Pulmonary artery endothelial cell (primary cell): ENCODE measurements at regions not wholly inside any gene's neighbourhood (a gene's known extent, or its start where the extent isn't known, plus 50 kb on each side); places are given as distances from the start of the nearest gene placed in this dataset.
"Not testable (repeated sequence)": the region's sequence is repeated elsewhere in the genome, so short reads cannot be mapped to it uniquely, and the experiment has no call there.

Experiments used
- DNase-seq: peaks from one replicate; pipeline ENCODE4 v3.0.0-alpha.2; 2011; ENCODE audit warnings: low read depth, low spot score

DNA sequence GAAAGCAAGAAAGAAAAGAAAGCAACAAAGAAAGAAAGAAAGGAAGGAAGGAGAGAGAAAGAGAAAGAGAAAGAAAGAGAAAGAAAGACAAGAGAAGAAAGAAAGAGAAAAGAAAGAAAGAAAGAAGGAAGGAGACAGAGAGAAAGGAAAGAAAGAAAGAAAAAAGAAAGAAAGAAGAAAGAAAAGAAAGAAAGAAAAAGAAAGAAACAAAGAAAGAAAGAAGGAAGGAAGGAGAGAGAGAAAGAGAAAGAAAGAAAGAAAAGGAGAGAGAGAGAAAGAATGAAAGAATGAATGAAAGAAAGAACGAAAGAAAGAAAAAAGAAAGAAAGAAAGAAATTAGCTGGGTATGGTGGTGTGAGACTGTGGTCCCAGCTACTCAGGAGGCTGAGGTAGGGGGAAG lies 400.1 kb upstream of the MDGA2 start:
- no peak for DNase-seq

DNA sequence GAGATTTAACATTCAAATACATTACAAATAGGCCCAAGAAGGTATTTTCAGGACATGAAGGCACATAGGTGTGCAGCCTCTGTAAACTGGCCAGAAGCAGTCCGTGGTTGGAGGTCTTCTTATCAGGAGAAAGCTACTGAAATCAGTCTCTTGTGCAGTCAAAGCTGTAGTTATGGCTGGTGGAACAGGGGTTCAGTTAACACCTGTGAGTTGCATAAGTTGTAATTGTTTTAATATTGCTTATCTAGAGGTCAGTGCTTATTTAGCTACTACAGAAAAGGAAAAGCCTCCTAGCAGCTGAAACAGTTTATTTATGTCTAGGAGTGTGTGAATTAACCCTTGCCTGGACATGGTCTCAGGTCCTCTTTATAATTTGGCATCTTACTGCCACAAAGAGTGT lies 377.6 kb upstream of the MDGA2 start:
- DNase-seq, result no peak

DNA sequence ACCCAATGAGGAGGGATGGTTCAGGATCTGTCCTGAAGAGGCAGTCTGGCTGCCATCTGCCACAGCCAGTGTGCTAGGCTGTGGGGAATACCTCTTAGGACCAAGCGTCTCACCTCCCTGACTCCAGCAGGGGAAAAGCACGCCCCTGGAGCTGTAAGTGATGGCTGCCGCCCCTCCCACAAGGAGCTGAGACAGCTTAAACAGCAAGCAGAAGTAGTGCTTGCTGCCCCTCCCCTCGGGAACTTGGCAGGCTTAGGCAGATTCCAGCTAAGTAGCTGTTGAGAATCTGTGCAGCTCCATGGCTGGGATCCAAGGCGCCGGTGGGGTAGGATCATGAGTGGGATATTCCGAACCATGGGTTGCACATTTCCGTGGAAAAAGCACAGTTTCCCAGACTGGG lies 360.4 kb upstream of the MDGA2 start:
- DNase-seq, result no peak

DNA sequence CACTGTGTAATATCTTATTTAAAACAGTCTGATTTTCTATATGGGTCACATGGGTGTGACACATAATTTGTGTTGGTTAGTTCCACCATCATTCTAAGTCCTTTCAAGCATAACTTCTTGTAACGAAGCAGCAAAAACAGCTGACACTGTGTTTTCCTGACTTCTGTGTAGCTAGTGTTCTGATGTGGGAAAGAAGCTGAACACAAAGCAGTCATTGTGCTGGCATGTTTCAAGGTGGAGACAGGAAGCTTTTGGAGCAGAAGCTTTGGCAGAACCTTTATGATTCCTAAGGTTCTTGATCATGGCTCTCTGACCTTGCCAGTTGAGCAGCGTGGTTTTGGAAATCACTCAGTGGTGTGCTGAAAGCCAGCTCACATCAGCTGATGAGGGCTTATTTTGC lies 351.7 kb upstream of the MDGA2 start:
- DNase-seq, result no peak

DNA sequence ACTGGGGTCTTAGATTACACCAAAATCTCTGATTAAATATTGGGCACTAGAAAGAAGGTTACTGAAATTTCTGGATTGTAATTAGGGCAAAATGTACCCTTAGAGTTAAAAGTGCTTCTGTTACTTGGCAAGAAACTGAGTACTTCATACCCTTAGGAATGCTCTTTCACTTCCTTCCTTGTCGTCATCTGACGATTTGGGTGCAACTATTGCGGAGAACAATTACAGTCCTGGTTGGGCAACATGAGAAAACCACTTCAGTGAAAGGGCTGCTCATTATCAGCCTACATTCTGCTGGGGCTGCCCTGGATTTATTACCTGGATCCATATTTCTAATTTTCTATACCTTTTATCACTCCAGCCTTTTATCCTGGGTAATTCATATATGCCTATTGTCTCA lies 348.5 kb upstream of the MDGA2 start:
- no peak for DNase-seq

DNA sequence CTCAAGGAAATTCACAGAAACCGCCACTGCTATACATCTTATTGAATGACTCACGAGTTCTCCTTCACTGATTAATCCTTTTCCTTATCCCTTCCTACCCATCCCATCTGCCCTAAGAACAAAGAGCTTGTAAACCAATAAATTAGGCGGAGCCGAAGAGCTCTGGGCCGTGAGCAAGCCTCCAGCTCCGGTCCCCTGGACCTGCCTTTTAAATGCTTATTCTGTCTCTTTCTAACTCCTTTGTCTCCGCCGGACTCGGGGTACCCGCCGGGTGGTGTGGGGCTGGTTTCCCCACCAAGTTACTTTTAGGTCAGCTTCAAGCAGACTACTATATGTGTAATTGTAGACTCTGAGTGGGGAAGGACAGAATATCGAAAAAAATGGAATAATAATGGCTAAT lies 336.1 kb upstream of the MDGA2 start:
- DNase-seq, result not testable (repeated sequence)

DNA sequence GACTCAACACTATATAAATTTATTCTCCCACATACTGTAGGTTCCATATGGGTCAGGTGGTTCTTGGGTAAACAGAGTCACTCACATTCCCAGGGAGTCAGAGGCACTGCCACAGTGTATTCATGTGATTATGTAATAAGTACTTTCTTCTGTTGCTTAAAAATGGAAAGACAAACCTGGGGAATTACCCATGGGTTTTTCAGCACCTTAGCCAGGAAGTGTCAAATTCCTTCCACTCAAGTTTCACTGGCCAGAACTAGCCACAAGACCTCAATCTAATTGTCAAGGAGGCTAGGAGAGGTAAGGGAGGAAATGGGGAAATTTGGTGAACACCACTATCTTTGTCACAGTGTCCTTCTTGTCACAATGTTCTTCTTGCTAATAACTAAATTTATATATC lies 333.2 kb upstream of the MDGA2 start:
- no peak for DNase-seq

DNA sequence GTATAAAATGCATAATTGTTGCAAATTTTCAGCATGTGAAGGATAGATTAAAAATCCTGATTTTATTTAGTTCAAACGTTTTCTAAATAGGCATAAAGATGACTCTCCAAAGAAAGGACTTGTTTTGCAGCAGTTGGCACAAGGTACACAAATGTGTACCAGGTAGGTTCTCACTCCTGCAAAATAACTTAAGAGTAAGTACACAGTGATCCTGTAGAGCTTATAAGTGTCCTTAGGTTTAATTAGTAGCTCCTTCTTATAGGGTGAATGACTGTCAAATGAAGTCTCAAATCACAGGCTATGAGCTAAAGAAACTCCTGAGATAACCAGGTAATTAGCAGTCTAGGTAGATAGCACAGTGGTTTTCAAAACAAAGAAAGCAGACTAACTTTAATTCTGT lies 330.6 kb upstream of the MDGA2 start:
- DNase-seq, result no peak

DNA sequence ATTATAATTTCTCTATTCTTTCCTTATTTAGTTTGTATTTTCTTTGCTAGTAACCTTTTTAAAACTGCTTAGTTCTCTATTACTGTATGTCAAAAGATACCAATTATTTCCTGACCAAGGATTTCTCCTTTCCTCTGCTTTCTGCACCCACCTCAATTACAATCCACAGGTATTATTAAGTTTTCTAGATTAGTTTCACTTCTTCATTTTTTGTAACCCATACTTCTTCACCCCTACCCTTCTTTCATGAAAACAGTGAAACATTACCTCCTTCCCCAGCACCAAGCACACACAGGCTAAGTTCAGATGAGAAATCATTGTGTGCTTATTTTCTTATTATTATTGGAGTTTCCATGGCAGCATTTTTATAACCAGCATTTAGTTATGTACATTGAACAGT lies 318.5 kb upstream of the MDGA2 start:
- DNase-seq, result no peak

DNA sequence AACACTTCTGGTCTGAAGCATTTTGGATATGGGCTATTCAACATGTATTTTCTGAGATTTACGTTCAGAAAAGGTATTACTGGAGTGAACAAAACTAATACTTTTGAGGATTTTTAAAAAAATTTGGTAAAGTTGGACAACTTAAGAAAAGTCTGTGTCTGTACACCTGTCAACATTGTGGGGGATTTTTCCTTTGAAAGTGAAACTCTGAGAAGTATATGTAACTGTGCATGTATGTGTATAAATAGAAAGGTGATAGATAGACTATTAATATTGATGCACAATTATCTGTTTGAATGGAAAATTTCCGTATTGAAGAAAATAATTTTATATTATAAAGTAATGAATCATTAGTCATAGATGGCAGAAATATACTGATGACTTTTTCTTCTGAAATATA lies 312.8 kb upstream of the MDGA2 start:
- DNase-seq, result no peak

DNA sequence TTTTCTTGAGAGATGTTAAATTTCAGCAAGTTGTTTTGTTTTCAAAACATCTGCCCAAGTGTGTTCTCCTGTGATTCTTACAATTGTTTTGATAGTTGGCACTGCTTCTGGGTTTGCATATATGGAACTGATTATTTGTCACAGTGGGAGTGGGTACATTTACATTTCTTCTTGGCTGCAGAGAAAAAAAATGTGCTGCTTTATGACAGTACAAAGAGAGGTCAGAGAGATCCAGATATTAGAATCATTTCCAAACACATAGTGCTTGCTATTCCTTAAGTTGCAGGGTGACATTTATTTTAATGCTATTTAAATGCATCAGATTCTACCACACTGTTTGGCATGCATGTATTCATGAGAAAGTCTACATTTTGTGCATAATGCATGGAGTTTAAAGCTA lies 303.5 kb upstream of the MDGA2 start:
- DNase-seq, result no peak

DNA sequence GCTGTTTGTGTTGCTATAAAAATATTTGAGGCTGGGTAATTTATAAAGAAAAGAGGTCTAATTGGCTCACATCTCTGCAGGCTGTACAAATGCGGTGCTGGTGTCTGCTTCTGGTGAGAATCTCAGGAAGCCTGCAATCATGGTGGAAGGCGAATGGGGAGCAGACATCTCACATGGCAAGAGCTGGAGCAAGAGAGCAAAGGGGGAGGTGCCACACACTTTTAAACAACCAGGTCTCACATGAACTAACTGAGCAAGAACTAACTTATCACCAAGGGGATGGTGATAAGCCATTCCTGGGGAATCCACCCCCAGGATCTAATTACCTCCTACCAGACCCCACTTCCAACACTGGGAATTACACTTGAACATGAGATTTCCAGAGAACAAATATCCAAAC lies 300.7 kb upstream of the MDGA2 start:
- DNase-seq, result no peak

DNA sequence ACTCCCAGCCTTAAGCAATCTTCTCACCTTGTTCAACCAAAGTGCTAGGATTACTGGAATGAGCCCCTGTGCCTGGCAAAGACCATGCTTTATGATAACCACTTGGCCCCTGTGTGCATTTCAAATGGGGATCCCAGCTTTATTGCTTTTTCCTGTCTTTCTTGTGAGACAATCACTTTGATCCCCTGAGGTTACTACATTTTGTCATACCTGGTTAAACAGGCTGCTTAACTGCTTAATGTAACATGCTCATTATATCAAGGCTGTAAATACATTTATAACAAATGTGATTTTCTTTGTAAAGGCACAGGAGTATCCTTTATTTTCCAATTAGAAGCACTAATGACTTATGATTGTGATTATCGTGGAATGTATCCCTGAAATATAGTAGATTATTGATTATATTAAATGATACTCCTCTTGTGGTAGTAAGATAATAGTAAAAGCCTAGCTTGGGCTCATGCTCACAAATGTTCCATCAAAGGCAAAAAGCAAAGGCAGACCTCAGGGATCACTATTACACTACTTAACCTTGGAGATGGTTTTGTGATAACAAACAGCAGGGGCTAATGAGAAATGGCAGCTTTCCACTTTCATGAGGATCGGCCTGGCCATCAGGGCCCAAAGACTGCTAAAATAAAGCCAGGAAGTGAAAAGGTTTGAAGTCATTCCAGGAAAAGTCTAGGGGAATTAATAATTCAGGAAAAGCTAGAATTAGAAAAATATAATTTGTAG lies 290.8 kb upstream of the MDGA2 start:
- DNase-seq, result no peak

DNA sequence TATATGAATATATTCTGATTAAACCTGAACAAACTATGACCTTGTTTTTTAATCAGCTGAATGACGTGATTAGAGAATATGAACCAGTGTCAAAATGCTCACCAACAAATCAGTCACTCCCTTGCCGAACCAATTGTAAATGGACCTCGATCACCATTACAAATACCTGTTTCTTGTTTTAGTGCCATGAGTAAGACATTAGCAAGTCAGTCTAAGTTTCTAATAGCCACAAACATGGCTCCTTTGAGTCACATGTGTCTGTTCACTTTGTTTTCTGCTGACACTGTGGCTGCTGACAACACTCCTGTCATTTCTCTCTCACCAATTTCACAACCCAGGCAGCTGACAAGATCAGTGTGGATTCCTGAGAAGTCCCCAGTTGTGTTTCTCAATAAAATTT lies 286.2 kb upstream of the MDGA2 start:
- no peak for DNase-seq

DNA sequence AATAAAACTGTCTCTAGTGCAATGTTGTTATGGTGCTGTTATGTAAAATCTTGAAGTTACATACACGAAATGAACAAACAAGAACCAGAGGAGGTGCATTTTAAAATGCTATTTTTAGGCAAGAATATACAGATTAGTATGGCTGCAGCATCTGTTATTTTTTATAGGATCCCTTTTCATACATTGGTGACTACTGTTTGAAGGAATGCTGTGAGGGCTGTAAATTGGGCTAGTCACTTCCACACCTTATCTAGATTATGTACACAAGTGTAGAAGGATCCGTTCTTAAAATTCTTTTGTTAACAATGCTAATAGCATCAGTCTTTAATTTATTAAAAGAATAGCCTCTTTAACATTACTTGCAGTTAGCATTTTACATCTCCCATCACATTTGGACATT lies 284.3 kb upstream of the MDGA2 start:
- DNase-seq, result no peak

DNA sequence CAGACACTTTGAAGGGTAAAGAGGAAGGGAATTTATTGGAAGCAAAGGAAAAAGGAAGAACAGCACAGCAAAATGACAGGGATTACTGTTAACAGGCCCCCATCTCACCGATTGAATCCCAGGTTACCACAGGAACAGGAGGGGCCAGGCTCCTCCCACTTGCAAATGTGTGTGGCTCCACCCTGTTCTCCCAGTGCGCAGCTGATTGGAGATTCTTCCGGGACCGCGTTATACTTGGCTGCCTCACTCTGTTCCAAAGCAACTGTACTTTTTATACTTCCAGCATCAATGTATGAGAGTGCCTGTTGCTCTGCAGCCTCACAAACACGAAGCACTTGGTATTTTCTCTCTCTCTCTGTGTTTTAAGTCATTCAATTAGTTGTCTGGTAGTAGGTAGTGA lies 273.6 kb upstream of the MDGA2 start:
- DNase-seq, result no peak

DNA sequence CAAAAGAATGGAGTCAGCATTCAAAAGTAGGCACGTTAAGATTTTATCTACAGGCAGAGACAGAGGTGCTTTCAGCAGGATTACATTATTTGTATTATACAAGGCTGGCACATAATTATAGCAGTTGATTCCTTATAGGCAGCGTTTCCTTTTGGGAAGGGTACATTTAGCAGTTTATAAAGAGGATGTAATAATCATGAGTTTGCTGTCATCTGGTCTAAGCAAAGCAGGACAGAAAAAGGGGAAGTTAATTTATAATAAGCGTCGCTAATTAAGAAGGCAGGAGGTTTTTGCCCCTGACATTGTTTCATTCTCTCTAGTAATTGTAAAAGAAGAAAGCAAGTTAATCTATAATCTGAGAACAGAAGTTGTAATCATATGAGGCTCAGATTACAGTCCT lies 259.9 kb upstream of the MDGA2 start:
- DNase-seq, result no peak

DNA sequence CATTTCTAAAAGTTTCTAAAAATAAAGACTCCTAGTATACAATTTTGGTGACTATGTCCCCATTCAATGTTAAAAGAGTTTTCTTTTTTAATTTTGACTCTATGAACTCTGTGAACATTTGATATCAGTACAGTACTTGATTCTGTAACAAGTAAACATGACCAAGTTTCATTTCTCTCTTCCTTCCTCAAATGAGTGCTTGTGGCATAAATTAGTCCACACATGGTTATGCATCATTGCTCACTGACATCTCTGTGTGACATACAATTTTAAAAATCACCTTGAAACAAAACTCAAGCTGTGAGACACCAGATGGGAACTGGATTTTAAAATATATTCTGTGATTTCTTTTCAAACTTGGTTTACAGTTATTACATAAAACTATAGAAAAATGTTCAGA lies 253.9 kb upstream of the MDGA2 start:
- DNase-seq, result no peak

DNA sequence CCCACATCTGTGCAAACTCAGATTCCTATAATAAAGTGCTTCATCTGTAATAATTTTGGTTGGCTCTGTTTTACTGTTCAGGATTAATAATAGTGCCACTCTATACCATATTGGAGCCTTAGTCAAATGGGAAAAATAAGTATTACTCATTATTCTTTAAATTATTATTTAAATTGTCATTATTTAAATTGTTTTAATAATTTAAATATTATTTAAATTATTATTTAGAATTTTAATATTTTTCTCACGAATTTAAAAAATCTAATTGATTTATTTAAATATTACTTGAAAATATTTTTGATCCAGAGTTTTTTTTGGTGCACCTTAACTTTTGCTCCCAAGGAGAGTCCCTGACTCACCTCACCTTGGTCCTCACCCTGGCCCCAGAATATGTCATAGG lies 245.7 kb upstream of the MDGA2 start:
- DNase-seq, result no peak

DNA sequence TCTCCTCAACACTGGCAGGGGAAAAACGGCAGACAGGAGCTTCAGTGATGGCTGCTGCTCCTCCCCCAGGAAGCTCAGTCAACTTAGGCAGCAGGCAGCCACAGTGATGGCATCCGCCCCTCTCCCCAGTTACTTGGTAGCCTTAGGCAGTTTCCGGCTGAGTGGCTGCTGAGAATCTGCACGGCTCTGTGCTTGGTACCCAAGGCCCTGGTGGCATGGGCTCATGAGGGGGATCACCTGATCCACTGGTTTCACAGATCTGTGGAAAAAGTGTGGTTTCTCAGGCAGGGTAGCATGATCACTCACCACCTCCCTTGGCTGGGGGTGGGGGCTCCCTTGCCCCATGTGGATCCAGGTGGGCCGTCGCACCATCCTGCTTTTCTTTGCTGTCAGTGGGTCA lies 244.6 kb upstream of the MDGA2 start:
- DNase-seq, result no peak

DNA sequence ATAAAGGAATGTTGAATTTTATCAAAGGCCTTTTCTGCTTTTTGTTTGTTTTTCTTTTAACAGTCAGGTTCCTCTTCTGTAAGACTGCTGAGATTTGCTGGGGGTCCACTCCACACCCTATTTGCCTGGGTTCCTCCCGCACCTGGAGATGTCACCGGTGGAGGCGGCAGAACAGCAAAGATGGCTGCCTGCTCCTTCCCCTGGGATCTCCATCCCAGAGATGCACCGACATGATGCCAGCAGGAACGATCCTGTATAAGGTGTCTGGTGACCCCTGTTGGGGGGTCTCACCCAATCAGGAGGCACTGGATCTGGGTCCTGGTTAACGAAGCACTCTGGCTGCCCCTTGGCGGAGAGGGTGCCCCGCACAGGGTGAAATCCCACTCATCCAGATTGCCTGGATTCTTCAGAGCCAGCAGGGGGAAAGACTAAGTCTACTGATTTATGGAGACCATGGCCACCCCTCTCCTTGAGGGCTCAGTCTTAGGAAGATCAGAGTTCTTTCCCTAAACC lies 244.0 kb upstream of the MDGA2 start:
- DNase-seq, result no peak

DNA sequence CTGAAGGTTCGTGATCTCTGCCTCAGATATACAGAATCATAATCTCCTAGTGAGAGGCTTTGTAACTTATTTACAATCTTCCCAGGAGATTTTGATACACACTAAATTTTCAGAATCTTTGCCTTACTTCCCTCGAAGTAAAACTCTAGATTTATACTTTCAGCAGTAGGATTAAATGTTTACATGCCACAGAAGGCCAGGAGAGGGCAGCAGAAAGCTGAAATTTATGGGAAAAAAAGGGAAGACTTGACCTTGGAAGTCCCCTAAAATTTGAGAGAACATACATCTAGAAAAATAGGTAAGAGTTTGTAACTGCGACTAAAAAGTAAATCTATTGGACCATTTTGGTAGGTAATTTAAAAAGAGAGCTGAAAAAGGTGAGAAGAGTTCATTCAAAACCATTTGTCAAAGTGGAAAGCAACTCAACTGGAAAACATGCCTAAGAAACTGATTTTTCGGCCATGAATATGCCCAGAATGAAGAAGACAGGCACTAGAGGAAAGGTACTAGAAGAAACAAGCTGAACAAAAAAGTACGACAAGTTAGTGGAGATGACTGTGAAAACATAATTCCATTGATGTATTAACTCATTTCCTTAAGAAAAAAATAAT lies 242.0 kb upstream of the MDGA2 start:
- DNase-seq, result no peak

DNA sequence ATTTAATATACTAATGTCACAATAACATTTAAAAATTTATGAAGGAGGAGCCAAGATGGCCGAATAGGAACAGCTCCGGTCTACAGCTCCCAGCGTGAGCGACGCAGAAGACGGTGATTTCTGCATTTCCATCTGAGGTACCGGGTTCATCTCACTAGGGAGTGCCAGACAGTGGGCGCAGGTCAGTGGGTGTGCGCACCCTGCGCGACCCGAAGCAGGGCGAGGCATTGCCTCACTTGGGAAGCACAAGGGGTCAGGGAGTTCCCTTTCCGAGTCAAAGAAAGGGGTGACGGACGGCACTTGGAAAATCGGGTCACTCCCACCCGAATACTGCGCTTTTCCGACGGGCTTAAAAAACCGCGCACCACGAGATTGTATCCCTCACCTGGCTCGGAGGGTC lies 225.7 kb upstream of the MDGA2 start:
- not testable (repeated sequence) for DNase-seq
